Renal cortical epithelial cell (primary cell): ENCODE measurements at regions not wholly inside any gene's neighbourhood (a gene's known extent, or its start where the extent isn't known, plus 50 kb on each side); places are given as distances from the start of the nearest gene placed in this dataset.

Experiments
- DNase-seq: peaks from one replicate; pipeline ENCODE4 v3.0.0-alpha.2; 2011; ENCODE audit warnings: low read depth

DNA sequence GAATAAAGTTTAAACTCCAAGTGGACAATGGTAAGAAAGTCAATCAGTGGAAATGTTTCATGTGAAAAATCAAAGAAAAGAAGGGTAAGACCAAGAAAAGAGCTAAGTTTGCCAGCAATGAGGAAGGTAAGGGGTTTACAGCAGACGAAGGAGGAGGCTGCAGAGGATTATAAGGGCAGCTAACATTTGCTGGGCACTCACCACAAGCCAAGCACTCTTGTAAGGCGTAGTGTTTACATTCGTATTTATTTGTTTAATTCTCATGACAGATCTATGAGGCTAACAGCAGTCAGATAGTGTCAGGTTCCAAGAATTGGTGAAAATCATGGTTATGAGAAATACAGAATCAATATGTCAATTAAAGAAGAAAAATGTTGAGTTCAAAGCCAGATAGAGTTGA is 75.2 kb upstream of the NGF start:
- no peak for DNase-seq

DNA sequence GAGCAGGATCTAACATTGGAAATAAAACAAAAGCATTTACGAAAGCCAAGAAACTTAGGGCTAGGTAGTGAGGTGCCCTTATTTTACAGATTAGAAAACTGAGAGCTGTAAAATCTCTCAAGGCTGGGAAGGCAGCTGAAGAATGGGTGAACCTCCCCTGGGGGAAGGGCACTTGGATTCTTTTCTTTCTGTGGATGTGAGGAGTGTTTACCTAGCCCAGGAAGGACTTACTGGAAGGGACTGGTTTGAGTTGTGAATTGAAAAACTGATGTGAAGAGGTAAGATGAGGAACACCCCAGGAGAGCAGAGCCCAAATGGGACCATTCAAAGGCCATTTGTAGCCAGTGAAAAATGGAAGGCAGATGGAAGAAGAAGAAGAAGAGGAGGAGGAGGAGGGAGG is 74.7 kb upstream of the NGF start:
- DNase-seq: peak; percentile 12

DNA sequence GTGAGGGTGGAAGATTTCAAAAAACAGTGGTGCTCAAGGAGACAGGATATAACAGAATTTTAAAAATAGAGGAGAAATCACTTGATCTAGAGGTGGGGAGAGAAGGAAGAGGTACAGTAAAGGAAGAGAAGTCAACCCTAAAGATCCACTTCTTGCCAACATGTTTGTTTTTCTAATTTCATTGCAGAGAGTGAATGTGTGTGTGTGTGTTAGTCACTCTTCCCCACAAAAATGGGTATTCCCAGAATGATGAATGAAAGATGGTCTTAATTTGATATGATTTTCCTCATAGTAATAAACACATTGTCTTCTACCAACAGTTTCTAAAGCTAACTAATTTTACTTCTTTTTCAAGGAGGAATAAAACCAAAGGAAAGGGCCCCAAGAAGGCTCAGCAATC is 74.2 kb upstream of the NGF start:
- DNase-seq: peak; percentile 23

DNA sequence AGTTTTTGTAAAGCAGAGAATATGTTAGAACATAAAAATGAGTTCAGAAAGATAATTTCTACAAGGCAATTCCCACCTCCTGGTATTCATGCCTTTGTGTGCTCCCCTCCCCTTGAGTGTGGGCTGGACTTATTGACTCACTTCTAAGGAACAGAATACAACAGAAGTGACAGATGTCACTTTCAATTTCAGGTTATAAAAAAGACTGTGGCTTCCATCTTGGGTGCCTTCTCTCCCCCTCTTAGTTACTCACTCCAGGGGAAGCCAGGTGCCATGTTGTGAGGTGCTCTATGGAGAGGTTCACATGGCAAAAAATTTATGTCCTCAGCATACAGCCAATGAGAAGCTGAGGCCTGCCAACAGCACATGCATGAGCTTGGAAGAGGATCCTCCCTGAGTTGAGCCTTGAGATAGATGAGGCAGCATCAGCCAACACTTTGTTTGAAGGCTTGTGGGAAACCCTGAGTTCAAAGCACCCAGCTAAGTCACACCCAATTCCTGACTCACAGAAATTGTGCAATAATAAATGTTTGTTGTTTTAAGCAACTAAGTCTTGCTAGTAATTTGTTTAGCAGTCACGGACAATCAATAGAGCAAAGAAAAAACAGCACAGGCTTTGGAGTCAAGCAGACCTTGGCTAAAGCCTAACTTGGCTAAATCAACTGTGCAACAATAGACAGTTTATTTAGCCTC is 73.5 kb upstream of the NGF start:
- DNase-seq: peak; percentile 100

DNA sequence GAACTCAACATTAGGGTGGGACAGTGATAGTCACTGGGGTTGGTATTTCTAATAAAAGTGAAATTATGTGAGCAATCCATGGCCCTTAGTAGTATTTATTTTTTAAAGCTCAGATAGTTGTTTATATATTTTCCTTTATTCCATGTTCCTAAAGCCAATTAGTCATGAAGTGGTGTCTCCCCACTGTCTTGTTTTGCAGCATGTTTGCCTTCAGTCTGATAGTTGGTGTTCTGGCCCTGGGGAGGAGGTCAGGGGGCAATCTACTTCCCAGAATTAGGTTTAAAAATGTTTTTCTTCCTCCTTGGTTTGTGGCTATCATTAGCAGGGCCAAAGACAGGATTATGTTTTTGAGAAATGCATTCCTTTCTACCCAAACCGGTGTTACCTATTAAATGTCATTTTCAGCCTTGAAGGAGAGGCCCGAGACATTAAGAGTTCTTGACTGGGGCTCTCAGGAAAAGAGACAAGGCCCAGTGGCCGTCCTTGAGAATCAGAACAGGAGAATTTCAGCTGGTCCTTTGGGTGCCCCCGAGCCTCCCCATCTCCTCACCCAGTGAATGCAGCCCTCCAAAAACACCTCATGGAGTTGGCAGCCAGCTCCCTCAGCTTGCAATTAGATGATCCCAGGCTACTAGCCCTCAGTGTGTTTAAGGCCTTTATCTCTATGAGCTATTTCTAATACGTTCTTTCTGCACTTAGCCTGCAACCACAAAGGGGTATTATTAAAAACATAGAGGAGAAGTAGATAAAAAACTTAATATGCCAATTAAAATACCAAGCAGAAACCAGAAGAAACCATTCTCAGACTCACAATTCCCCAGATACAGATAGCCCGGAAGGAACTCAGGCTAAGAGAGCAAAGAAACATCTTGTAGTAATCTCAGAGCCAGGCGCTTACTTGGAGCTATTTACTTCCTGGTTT is 71.3 kb upstream of the NGF start:
- no peak for DNase-seq

DNA sequence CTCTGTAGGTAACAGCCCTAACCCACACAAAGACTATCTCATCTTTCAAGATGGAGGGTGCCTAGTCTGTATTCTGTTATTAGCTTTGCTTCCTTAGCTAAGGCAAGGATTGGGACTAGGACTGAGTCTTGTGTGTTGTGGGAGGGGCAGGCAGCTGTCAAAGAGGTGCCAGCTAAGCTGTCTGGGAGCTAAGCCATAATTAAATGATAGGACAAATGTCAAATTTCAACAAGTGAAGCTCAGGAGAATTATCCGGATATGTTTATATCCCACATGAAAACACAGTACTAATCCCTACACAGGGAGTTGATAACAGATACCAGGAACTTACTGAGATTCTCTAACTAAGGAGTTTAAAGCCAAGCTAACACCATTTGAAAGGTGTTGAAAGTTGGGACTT is 70.5 kb upstream of the NGF start:
- DNase-seq: no peak

DNA sequence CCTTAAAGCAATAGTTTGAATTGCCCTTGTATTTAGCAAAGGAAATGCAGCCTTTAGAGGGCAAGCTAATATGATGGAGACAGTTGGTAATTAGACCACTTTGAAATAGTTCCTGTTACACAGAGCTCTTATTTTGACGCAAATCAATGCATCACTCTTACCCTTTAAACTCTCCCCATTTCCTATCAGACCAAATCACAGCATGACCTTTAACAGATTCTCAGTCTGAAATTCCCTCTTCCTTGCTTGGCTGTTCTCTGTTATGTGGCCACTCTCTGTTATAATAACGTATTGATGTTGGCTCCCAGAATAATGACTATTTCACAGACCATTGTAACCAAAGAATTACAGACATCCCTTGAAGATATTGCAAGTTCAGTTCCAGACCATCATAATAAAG is 66.9 kb upstream of the NGF start:
- no peak for DNase-seq

DNA sequence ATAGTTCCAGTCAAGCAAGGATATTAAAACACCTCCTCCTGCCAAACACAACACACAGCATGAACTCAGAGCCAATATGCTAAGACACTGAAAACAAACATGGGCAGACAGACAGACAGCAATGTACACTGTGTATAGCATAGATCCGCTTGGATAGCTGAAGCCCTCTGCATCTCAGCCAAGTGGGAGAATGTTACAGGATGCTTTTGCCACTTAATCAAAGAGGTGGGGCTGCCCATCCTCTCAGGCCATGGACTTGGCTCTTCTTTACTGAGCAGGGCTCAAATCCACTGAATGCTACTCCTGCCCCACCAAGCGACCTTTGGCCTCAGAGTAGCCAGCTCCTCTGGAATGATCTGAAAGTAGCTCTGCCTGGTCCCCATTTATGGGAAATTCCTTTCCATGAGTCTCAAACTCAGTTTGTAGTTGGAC is 64.7 kb upstream of the NGF start:
- no peak for DNase-seq

DNA sequence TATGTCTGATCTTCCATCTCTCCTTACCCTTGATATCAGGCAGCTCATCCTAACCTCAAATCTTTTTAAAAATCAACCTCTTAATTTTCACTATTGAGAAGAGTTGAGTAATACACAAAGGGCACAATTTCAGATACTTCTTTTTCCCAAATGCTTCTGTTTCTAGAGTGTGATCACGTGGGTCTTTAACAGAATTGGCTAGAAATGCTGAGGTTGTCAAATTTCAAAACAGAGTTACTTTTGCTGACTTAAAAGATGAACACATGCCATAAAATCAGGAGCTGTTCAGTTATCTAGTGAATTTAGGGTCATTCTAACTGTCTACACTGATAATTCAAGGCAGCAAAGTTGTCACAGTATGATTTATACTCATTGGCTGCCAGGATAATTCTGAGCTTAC is 63.6 kb upstream of the NGF start:
- no peak for DNase-seq

DNA sequence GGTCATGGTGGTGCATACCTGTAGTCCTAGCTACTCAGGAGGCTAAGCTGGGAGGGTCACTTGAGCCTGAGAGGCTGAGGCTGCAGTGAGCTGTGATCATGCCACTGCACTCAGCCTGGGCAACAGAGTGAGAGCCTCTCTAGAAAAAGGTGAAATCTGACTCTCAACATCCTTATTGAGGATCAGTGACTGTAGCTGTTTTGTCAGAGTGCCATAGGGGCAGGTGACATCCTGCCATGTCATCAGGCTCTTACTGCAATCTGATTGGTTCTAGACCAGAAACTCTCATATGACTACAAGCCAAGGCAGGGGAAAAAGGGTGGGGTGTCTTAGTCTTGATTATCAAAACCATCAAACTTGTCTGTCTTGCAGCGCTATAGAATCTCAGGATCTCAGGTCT is 62.8 kb upstream of the NGF start:
- DNase-seq: no peak

DNA sequence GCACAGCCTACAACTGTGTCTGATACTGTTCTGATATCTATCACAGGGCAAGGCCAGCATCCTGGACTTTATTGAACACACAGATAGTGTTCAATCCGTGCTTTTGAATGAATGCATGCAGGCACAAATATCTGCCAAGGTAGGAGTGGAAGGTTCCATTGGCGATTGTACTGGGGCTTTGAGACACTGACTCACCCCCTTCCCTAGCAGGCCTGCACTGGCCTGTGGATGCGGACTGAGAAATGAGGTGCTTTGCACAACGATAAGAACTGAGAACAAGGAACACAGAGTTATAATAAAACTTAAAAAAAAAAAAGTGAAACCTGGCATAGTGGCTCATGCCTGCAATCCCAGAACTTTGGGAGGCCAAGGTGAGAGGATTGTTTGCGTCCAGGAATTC is 62.4 kb upstream of the NGF start:
- DNase-seq: no peak

DNA sequence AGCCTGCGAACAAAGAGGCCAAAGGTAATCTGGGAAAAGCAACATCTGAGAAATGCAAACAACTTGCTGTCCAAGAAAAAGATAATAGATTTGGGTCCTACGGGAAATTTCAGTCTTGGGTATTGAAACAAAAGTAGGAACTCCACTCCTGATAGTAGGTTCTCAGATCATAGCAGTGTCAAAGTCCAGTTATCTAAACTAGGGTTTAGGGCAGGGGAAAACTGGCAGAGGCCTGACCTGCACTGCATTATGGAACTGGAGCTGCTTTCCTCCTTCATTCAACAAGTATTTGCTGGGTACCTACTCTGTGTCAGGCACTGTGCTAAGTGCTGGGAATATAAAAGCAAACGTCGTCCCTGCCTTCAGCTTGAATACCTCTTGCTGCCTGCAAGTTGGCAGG is 60.7 kb upstream of the NGF start:
- no peak for DNase-seq
